CD4-positive, alpha-beta T cell (primary cell): ENCODE measurements at regions not wholly inside any gene's neighbourhood (a gene's known extent, or its start where the extent isn't known, plus 50 kb on each side); places are given as distances from the start of the nearest gene placed in this dataset.

Source experiments
- ATAC-seq: fragments of 200-7000 bp; cut with Tn5 transposase; one replicate; pipeline ENCODE4 v1.10.0; 2022; ENCODE audit warnings: mild to moderate bottlenecking; ENCODE audit not compliant: poor library complexity
- CTCF ChIA-PET: fragments of 350-600 bp; sonication (Branson Sonifier 250); formaldehyde crosslinking; loops from one replicate; lab custom pipeline; 2021; ENCODE audit warnings: antibody characterized with exemption, inconsistent platforms; lab: Charles Lee
- POLR2A ChIA-PET: fragments of 350-600 bp; sonication (Branson Sonifier 250); formaldehyde crosslinking; loops from one replicate; lab custom pipeline; 2021; ENCODE audit warnings: antibody characterized with exemption, inconsistent platforms; lab: Charles Lee
- DNase-seq, 14 experiments: peaks; one replicate each; pipeline ENCODE4 v3.0.0-alpha.2; 2013 to 2020; ENCODE audit warnings: mixed read lengths in 2 of 14
- H3K27ac ChIP-seq, 2 donors: one replicate each; pipeline versions ENCODE4 v1.5.1 to v1.7.0; 2013; ENCODE audit warnings: low read length in 2 of 2, low read depth in 1 of 2, mild to moderate bottlenecking in 1 of 2
- H3K27me3 ChIP-seq, 2 experiments: 1 replicate in 1 of 2; 2 replicates in 1 of 2; pipeline versions ENCODE4 v1.6.1 to v1.7.0; 2013; ENCODE audit warnings: low read length in 2 of 2, control low read depth in 1 of 2, mild to moderate bottlenecking in 1 of 2, moderate library complexity in 1 of 2; ENCODE audit not compliant: insufficient read depth in 2 of 2, control insufficient read depth in 1 of 2
- H3K36me3 ChIP-seq: one replicate; pipeline ENCODE4 v1.6.1; 2013; ENCODE audit warnings: low read length, control low read depth; ENCODE audit not compliant: insufficient read depth
- H3K4me1 ChIP-seq: one replicate; pipeline ENCODE4 v1.6.1; 2013; ENCODE audit warnings: low read length, control low read depth; ENCODE audit not compliant: insufficient read depth
- H3K4me3 ChIP-seq: one replicate; pipeline ENCODE4 v1.5.1; 2013; ENCODE audit warnings: mild to moderate bottlenecking, low read length, moderate library complexity
- H3K9me3 ChIP-seq, 2 experiments: 1 replicate in 1 of 2; 2 replicates in 1 of 2; pipeline versions ENCODE4 v1.6.1 to v1.7.0; 2013; ENCODE audit warnings: low read length in 2 of 2, mild to moderate bottlenecking in 2 of 2, control low read depth in 1 of 2, moderate library complexity in 1 of 2; ENCODE audit not compliant: control insufficient read depth in 1 of 2, insufficient read depth in 1 of 2
- H3K27ac Mint-ChIP-seq: one replicate; pipeline ENCODE4 v1.8.0; 2020; ENCODE audit warnings: mixed read lengths
- H3K27me3 Mint-ChIP-seq: one replicate; pipeline ENCODE4 v1.8.0; 2021; ENCODE audit warnings: mixed read lengths
- H3K36me3 Mint-ChIP-seq: one replicate; pipeline ENCODE4 v1.8.0; 2021; ENCODE audit warnings: low read depth, mixed read lengths
- H3K4me1 Mint-ChIP-seq: one replicate; pipeline ENCODE4 v1.8.0; 2021; ENCODE audit warnings: low read depth, mixed read lengths
- H3K4me3 Mint-ChIP-seq: one replicate; pipeline ENCODE4 v1.8.0; 2020; ENCODE audit warnings: mild to moderate bottlenecking, mixed read lengths
- H3K9me3 Mint-ChIP-seq: one replicate; pipeline ENCODE4 v1.8.0; 2020; ENCODE audit warnings: mixed read lengths
- intact Hi-C, 2 experiments: fragments of 100-400 bp; cut with DNase I in 1 of 2; cut with micrococcal nuclease in 1 of 2; formaldehyde crosslinking; loops; one replicate each; pipeline versions ENCODE4 v1.15.1 to v1.9.0; 2023 to 2025; cut with DNase I, micrococcal nuclease
- TF ChIP-seq, protein P1 (sequence below): fragments of 200-600 bp; IDR thresholded peaks from one replicate; pipeline ENCODE4 v1.8.0; 2022; ENCODE audit warnings: antibody characterized with exemption, mild to moderate bottlenecking

- Histone ChIP-seq H3K4me1 (no peaks in the 10 kb centered on the region), H3K27ac (no peak overlapping the region), H3K36me3 (no peaks in the 10 kb centered on the region), H3K9me3 (no peaks in the 10 kb centered on the region), H3K4me3 (no peak overlapping the region), H3K27me3 (no peaks in the 10 kb centered on the region)
- Mint-ChIP-seq H3K4me3 (no peak overlapping the region), H3K9me3 (peaks cover 5% of the 10 kb centered on the region), H3K4me1 (no peaks in the 10 kb centered on the region), H3K27ac (no peak overlapping the region), H3K36me3 (no peaks in the 10 kb centered on the region), H3K27me3 (no peaks in the 10 kb centered on the region)
- TF ChIP-seq, protein P1, sequence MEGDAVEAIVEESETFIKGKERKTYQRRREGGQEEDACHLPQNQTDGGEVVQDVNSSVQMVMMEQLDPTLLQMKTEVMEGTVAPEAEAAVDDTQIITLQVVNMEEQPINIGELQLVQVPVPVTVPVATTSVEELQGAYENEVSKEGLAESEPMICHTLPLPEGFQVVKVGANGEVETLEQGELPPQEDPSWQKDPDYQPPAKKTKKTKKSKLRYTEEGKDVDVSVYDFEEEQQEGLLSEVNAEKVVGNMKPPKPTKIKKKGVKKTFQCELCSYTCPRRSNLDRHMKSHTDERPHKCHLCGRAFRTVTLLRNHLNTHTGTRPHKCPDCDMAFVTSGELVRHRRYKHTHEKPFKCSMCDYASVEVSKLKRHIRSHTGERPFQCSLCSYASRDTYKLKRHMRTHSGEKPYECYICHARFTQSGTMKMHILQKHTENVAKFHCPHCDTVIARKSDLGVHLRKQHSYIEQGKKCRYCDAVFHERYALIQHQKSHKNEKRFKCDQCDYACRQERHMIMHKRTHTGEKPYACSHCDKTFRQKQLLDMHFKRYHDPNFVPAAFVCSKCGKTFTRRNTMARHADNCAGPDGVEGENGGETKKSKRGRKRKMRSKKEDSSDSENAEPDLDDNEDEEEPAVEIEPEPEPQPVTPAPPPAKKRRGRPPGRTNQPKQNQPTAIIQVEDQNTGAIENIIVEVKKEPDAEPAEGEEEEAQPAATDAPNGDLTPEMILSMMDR: no peak
- DNase-seq (no peak), ATAC-seq (no peak)
- CTCF ChIA-PET: no interaction called here
- POLR2A ChIA-PET: no interaction called here
- intact Hi-C loops: no loop called here
Measured at GRCh38 chr4:10762561-10762960, 78.0 kb upstream of the CLNK start.

DNA sequence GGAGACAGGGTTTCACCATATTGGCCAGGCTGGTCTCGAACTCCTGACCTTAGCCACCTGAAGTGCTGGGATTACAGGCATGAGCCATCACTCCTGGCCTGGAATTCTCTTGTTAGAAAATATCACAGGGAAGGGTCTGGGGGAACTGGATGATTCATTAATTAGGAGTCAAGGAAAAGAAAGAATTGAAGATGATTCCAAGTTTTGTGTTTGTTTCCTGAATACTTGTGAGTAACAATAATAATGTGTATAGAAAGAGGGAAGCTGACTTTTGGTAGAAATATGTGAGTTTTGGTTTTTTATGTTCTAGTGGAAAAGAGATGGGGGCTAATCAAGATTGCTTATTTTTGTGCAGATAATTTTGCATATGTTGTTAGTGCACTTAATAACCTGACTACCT is 77.3 kb upstream of the CLNK start:
- ChIA-PET POLR2A (no interaction called here), CTCF (no interaction called here)
- no peak overlapping the region for H3K4me3 ChIP-seq
- H3K36me3 ChIP-seq: no peaks in the 10 kb centered on the region
- TF ChIP-seq, protein P1: no peak
- no peaks in the 10 kb centered on the region for H3K4me1 Mint-ChIP-seq
- no peak for ATAC-seq
- no peak overlapping the region for H3K27ac Mint-ChIP-seq
- H3K9me3 Mint-ChIP-seq: peaks cover 5% of the 10 kb centered on the region
- no peak overlapping the region for H3K27ac ChIP-seq
- no peaks in the 10 kb centered on the region for H3K9me3 ChIP-seq
- no peaks in the 10 kb centered on the region for H3K4me1 ChIP-seq
- intact Hi-C loops: no loop called here
- no peak for DNase-seq
- no peaks in the 10 kb centered on the region for H3K27me3 ChIP-seq
- no peaks in the 10 kb centered on the region for H3K36me3 Mint-ChIP-seq
- H3K27me3 Mint-ChIP-seq: no peaks in the 10 kb centered on the region
- H3K4me3 Mint-ChIP-seq: no peak overlapping the region

DNA sequence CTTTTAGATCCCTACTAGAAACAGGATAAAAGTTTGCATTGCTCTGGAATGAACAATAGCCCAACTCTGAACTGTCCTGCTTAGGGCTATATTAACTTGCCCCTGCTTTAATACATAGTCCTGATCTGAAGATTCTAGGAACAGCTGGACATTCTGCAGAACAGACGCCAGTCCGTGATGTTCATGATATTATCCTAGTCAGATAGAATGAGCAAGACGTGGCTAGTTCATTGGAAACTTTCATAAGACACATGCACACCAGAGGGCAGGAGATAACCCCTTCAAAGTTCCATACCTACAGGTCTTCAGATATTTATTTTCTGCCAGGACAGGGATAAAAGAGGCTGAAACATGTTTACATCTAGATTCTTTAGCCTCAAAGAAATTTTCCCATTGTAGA is 75.5 kb upstream of the CLNK start:
- H3K9me3 ChIP-seq: no peaks in the 10 kb centered on the region
- H3K36me3 Mint-ChIP-seq: no peaks in the 10 kb centered on the region
- no peak for DNase-seq
- TF ChIP-seq, protein P1: no peak
- no peaks in the 10 kb centered on the region for H3K36me3 ChIP-seq
- H3K9me3 Mint-ChIP-seq: peaks cover 5% of the 10 kb centered on the region
- no peaks in the 10 kb centered on the region for H3K4me1 ChIP-seq
- CTCF ChIA-PET: no interaction called here
- no peak overlapping the region for H3K27ac ChIP-seq
- POLR2A ChIA-PET: no interaction called here
- no peak overlapping the region for H3K4me3 Mint-ChIP-seq
- H3K27me3 Mint-ChIP-seq: no peaks in the 10 kb centered on the region
- H3K27ac Mint-ChIP-seq: no peak overlapping the region
- no peak overlapping the region for H3K4me3 ChIP-seq
- no peaks in the 10 kb centered on the region for H3K4me1 Mint-ChIP-seq
- ATAC-seq: no peak
- H3K27me3 ChIP-seq: no peaks in the 10 kb centered on the region
- intact Hi-C loops: no loop called here
